Endothelial cell of umbilical vein (primary cell): ENCODE measurements at regions not wholly inside any gene's neighbourhood (a gene's known extent, or its start where the extent isn't known, plus 50 kb on each side); places are given as distances from the start of the nearest gene placed in this dataset.
"Not testable (repeated sequence)": the region's sequence is repeated elsewhere in the genome, so short reads cannot be mapped to it uniquely, and the experiment has no call there.

Source experiments
- BruUV-seq: library from RNA; stranded (reverse); fragments of 400-500 nt; replicated peaks from 2 replicates; lab custom pipeline; 2021; lab: Mats Ljungman, UMichigan
- CTCF ChIA-PET: fragments of 300-600, 350-600 bp; sonication (Branson Sonifier 250); formaldehyde crosslinking; loops from one replicate; lab custom pipeline; 2021; ENCODE audit warnings: antibody characterized with exemption, inconsistent platforms; lab: Charles Lee
- POLR2A ChIA-PET: fragments of 300-600, 350-600 bp; sonication (Branson Sonifier 250); formaldehyde crosslinking; loops from one replicate; lab custom pipeline; 2021; ENCODE audit warnings: antibody characterized with exemption, inconsistent platforms; lab: Charles Lee
- DNase-seq: peaks from one replicate; pipeline ENCODE4 v3.0.0-alpha.2; 2011; ENCODE audit warnings: low read depth, low spot score
- FAIRE-seq: peaks from 2 replicates; lab custom pipeline; 2011; peaks lifted over from hg19 to GRCh38; lab: Jason Lieb, UNC
- H2AFZ ChIP-seq: 2 replicates; pipeline ENCODE4 v1.6.0; 2012; ENCODE audit warnings: low read depth, low read length, control low read depth, inconsistent platforms
- H3K27ac ChIP-seq: 2 replicates; pipeline ENCODE4 v1.5.1; 2011; ENCODE audit warnings: low read depth, mild to moderate bottlenecking, control low read depth, low read length, moderate library complexity; ENCODE audit not compliant: insufficient read depth
- H3K27me3 ChIP-seq, 2 experiments: 2 replicates each; pipeline versions ENCODE4 v1.6.0 to v1.6.1; 2011; ENCODE audit warnings: low read length in 2 of 2, mixed read lengths in 1 of 2; ENCODE audit not compliant: control insufficient read depth in 2 of 2, insufficient read depth in 2 of 2
- H3K36me3 ChIP-seq, 2 experiments: 2 replicates in 1 of 2; 3 replicates in 1 of 2; pipeline ENCODE4 v1.5.1; 2011; ENCODE audit warnings: low read length in 2 of 2, mild to moderate bottlenecking in 1 of 2, moderate library complexity in 1 of 2; ENCODE audit not compliant: control insufficient read depth in 2 of 2, insufficient read depth in 2 of 2; ENCODE audit errors: extremely low read depth in 1 of 2
- H3K4me1 ChIP-seq: 3 replicates; pipeline ENCODE4 v1.5.1; 2011; ENCODE audit warnings: mild to moderate bottlenecking, low read length; ENCODE audit not compliant: control insufficient read depth, insufficient read depth; ENCODE audit errors: extremely low read depth
- H3K4me2 ChIP-seq: 2 replicates; pipeline ENCODE4 v1.6.1; 2011; ENCODE audit warnings: low read length, control low read depth, mixed read lengths; ENCODE audit not compliant: insufficient read depth
- H3K4me3 ChIP-seq, 3 experiments: fragments of 200-600 bp in 1 of 3; sonication (generic), shearing (Covaris generic) in 1 of 3; replicated peaks in 1 of 3; 2 replicates each; pipeline ENCODE4 v1.5.1; 2011 to 2016; ENCODE audit warnings: control low read depth in 3 of 3, low read length in 3 of 3, mild to moderate bottlenecking in 2 of 3, inconsistent platforms in 1 of 3, low read depth in 1 of 3, moderate library complexity in 1 of 3; ENCODE audit not compliant: insufficient read depth in 1 of 3
- H3K79me2 ChIP-seq: 2 replicates; pipeline ENCODE4 v1.6.0; 2012; ENCODE audit warnings: low read length, inconsistent platforms; ENCODE audit not compliant: control insufficient read depth, insufficient read depth
- H3K9ac ChIP-seq: replicated peaks from 2 replicates; pipeline ENCODE3; 2011; ENCODE audit warnings: low read length, control low read depth; ENCODE audit not compliant: insufficient read depth; ENCODE audit errors: extremely low read depth
- H3K9me1 ChIP-seq: replicated peaks from 3 replicates; pipeline ENCODE4 v1.6.0; 2011; ENCODE audit warnings: mild to moderate bottlenecking, low read length; ENCODE audit not compliant: control insufficient read depth, insufficient read depth; ENCODE audit errors: extremely low read depth
- H3K9me3 ChIP-seq: replicated peaks from 2 replicates; pipeline ENCODE4 v1.5.1; 2012; ENCODE audit warnings: low read length, inconsistent platforms; ENCODE audit not compliant: control insufficient read depth, insufficient read depth
- H4K20me1 ChIP-seq: replicated peaks from 2 replicates; pipeline ENCODE3; 2011; ENCODE audit warnings: mild to moderate bottlenecking, low read length; ENCODE audit not compliant: control insufficient read depth, insufficient read depth; ENCODE audit errors: extremely low read depth
- EZH2 ChIP-seq: IDR thresholded peaks from 2 replicates; pipeline ENCODE4 v1.6.1; 2012; ENCODE audit warnings: borderline replicate concordance, low read depth, mild to moderate bottlenecking, moderate library complexity, low read length, inconsistent platforms; ENCODE audit not compliant: severe bottlenecking
- FOS ChIP-seq: IDR thresholded peaks from 2 replicates; pipeline ENCODE4 v1.6.1; 2011; ENCODE audit warnings: mild to moderate bottlenecking, low read length, moderate library complexity, borderline replicate concordance; ENCODE audit not compliant: insufficient read depth
- GATA2 ChIP-seq: IDR thresholded peaks from 2 replicates; pipeline ENCODE4 v1.7.0; 2011; ENCODE audit warnings: low read depth, mild to moderate bottlenecking, moderate library complexity, mixed read lengths, low read length; ENCODE audit not compliant: insufficient read length, insufficient read depth
- JUN ChIP-seq: IDR thresholded peaks from 2 replicates; pipeline ENCODE4 v1.6.1; 2011; ENCODE audit warnings: borderline replicate concordance, low read depth; ENCODE audit not compliant: insufficient read length, insufficient read depth
- MAX ChIP-seq: IDR thresholded peaks from 2 replicates; pipeline ENCODE4 v1.6.1; 2011; ENCODE audit not compliant: insufficient read depth, insufficient read length
- MYC ChIP-seq: IDR thresholded peaks from one replicate; pipeline ENCODE4 v1.6.1; 2011; ENCODE audit warnings: mild to moderate bottlenecking, low read depth, low read length
- POLR2A ChIP-seq: IDR thresholded peaks from 2 replicates; pipeline ENCODE4 v1.6.1; 2012; ENCODE audit warnings: low read depth, mild to moderate bottlenecking, control low read depth, low read length
- POLR2AphosphoS5 ChIP-seq: IDR thresholded peaks from 2 replicates; pipeline ENCODE4 v1.6.1; 2012; ENCODE audit warnings: low read depth, mild to moderate bottlenecking, control low read depth, low read length, moderate library complexity; ENCODE audit not compliant: insufficient read depth
- dilution Hi-C: fragments of 300-500 bp; cut with MboI; formaldehyde crosslinking; loops from one replicate; pipeline ENCODE4 v1.15.0; 2019; ENCODE audit warnings: low sequenced_read_pairs; ENCODE audit not compliant: extremely low pct_ligation_motif_present
- intact Hi-C: fragments of 100-400 bp; cut with micrococcal nuclease; formaldehyde crosslinking; loops from one replicate; pipeline ENCODE4 v1.10.0; 2022
- TF ChIP-seq, protein P1 (sequence below), 2 donors: IDR thresholded peaks; 1 replicate in 1 of 2; 2 replicates in 1 of 2; pipeline ENCODE4 v1.5.1; 2011; ENCODE audit warnings: low read length in 2 of 2, mild to moderate bottlenecking in 2 of 2, moderate library complexity in 2 of 2, control low read depth in 1 of 2, inconsistent platforms in 1 of 2, low read depth in 1 of 2; ENCODE audit not compliant: insufficient read depth in 1 of 2; ENCODE audit errors: extremely low read depth in 1 of 2

DNA sequence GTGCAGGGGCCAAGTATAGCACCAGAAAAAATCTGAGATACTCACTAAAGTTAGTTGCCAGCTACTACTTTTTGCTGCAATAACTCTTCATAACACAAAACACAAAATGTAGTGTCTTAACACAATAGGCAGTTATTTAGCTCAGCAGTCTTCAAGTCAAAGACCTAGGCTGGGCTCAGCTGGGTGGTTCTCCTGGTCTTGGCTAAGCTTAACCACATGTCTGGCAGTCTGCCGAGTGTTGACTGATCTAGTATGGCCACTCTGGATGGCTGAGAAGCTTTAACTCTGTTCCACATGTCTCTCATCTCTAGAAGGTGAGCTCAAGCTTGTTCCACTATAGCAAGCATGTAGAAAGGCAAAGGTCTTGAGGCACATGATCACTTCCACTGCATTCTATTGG lies 451.6 kb downstream of the SOX11 start:
- no TSS peak for BruUV-seq
- CTCF ChIA-PET = no interaction called here
- dilution Hi-C loops = no loop called here

GRCh38 chr2:6147215-6147614 lies 455.0 kb downstream of the SOX11 start:
- FAIRE-seq, dilution Hi-C loops: not testable (repeated sequence)

More for the DNA sequence above, 451.6 kb downstream of the SOX11 start:
- H3K27me3 ChIP-seq = no peaks in the 10 kb centered on the region
- no peak overlapping the region for H3K4me3 ChIP-seq
- no peak for DNase-seq
- FAIRE-seq = no peak
- H3K4me1 ChIP-seq = no peaks in the 10 kb centered on the region
- intact Hi-C loops = no loop called here
- no peaks in the 10 kb centered on the region for H3K36me3 ChIP-seq
- H3K4me2 ChIP-seq = no peak overlapping the region
- H4K20me1 ChIP-seq = no peaks in the 10 kb centered on the region
- no peak overlapping the region for H3K9ac ChIP-seq
- H3K9me3 ChIP-seq = peaks cover 14% of the 10 kb centered on the region
- H3K9me1 ChIP-seq = no peaks in the 10 kb centered on the region
- POLR2A ChIA-PET = no interaction called here
- TF ChIP-seq, protein P1, sequence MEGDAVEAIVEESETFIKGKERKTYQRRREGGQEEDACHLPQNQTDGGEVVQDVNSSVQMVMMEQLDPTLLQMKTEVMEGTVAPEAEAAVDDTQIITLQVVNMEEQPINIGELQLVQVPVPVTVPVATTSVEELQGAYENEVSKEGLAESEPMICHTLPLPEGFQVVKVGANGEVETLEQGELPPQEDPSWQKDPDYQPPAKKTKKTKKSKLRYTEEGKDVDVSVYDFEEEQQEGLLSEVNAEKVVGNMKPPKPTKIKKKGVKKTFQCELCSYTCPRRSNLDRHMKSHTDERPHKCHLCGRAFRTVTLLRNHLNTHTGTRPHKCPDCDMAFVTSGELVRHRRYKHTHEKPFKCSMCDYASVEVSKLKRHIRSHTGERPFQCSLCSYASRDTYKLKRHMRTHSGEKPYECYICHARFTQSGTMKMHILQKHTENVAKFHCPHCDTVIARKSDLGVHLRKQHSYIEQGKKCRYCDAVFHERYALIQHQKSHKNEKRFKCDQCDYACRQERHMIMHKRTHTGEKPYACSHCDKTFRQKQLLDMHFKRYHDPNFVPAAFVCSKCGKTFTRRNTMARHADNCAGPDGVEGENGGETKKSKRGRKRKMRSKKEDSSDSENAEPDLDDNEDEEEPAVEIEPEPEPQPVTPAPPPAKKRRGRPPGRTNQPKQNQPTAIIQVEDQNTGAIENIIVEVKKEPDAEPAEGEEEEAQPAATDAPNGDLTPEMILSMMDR (IDR thresholded peaks at IDR 0.05; ENCODE audit: extremely low read depth in 1 of 2, insufficient read depth in 1 of 2, low read depth in 1 of 2, low read length in 2 of 2) = no peak
- no peak for TF ChIP-seq JUN
- TF ChIP-seq POLR2AphosphoS5 = no peak
- TF ChIP-seq GATA2 = no peak
- TF ChIP-seq FOS = no peak
- TF ChIP-seq POLR2A = no peak
- TF ChIP-seq MAX = no peak
- TF ChIP-seq EZH2 = no peak
- TF ChIP-seq MYC = no peak
- H3K79me2 ChIP-seq = no peaks in the 10 kb centered on the region
- H3K27ac ChIP-seq = no peak overlapping the region
- H2AFZ ChIP-seq = no peak overlapping the region

More at GRCh38 chr2:6147215-6147614, 455.0 kb downstream of the SOX11 start:
- H3K36me3 ChIP-seq, H3K27me3 ChIP-seq, CTCF ChIA-PET, H3K27ac ChIP-seq, H3K79me2 ChIP-seq, H3K4me1 ChIP-seq, BruUV-seq, H3K4me3 ChIP-seq, POLR2A ChIA-PET, H2AFZ ChIP-seq, DNase-seq, H4K20me1 ChIP-seq, H3K9ac ChIP-seq, H3K4me2 ChIP-seq, H3K9me1 ChIP-seq, intact Hi-C loops: not testable (repeated sequence)
- peaks cover 16% of the 10 kb centered on the region for H3K9me3 ChIP-seq
